ENCODE measurements at regions not wholly inside any gene's neighbourhood (a gene's known extent, or its start where the extent isn't known, plus 50 kb on each side); places are given as distances from the start of the nearest gene placed in this dataset.

DNA sequence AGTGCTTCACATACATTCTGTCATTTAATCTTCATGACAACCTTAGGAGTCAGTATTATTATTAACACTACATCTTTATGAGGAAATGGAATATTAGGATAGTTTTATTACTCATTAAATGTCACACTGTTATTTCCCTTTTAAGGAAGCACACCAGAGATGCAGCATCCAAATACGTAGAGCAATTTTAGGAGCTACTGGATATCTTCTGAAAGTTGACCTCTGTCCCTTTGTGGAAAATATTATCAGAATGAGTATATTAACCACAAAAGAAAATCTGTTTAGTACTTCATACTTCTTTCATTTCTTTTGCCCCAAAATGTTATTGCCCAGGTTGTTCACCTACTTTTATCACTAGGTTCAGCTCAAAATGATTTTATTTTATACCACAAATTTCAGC lies 72.9 kb upstream of the APCDD1 start:
- Histone ChIP-seq H3K9me3 (ENCODE audit: severe bottlenecking) (no peaks in the 10 kb centered on the region), H3K4me3 (ENCODE audit: severe bottlenecking) (no peak overlapping the region), H3K4me1 (ENCODE audit: insufficient read depth, poor library complexity, severe bottlenecking) (no peaks in the 10 kb centered on the region), H3K36me3 (ENCODE audit: low read depth) (no peaks in the 10 kb centered on the region), H3K27me3 (ENCODE audit: insufficient read depth, poor library complexity, severe bottlenecking) (no peaks in the 10 kb centered on the region), H3K27ac (ENCODE audit: poor library complexity, severe bottlenecking) (no peak overlapping the region)
- ATAC-seq (ENCODE audit: low read depth), result no peak
- no peak for DNase-seq (ENCODE audit: low spot score)
- no peak for TF ChIP-seq CTCF (IDR thresholded peaks at IDR 0.05; ENCODE audit: poor library complexity, severe bottlenecking)

DNA sequence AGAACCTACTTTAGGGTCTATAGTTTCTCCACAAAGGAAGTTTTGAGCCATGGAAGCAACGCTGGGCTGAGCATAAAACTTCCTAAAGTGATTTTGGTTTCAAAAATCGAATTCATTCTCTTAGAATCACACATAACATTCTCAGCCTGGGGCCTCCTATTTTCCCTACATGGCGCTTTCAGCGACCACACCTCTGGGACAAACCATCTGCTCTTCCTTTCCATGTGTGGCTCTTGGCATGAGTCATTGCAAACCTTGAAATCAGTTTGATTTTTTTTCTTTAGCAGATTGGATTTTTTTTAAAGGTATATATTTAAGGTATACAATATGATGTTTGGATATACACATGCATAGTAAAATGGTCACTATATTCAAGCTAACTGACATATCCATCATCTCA lies 72.5 kb upstream of the APCDD1 start:
- no peaks in the 10 kb centered on the region for H3K36me3 ChIP-seq (ENCODE audit: low read depth)
- ATAC-seq (ENCODE audit: low read depth) (no peak), DNase-seq (ENCODE audit: low spot score) (no peak)
- no peak overlapping the region for H3K27ac ChIP-seq (ENCODE audit: poor library complexity, severe bottlenecking)
- H3K27me3 ChIP-seq (ENCODE audit: insufficient read depth, poor library complexity, severe bottlenecking), result no peaks in the 10 kb centered on the region
- no peak overlapping the region for H3K4me3 ChIP-seq (ENCODE audit: severe bottlenecking)
- no peaks in the 10 kb centered on the region for H3K4me1 ChIP-seq (ENCODE audit: insufficient read depth, poor library complexity, severe bottlenecking)
- no peaks in the 10 kb centered on the region for H3K9me3 ChIP-seq (ENCODE audit: severe bottlenecking)
- TF ChIP-seq CTCF (IDR thresholded peaks at IDR 0.05; ENCODE audit: poor library complexity, severe bottlenecking), result no peak

DNA sequence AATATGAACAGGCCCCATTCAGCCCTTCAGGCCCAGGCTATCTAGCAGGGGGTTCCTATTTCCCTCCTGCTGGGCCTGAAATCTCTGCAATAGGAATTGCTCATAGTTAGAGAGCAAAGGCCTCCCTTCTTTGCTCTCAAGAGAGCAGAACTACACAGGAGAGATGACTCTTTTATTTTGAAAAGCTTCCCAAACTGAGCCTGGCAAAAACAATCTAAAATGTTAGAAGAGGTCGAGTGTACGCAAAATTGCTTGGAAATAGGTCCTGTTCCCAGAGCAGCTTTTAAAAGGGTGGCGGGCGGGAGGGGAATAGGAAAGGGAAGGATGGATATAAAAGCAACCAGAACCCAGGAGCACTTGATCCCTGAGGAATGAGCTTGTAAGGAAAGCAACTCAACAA lies 68.4 kb upstream of the APCDD1 start:
- H3K4me1 ChIP-seq (ENCODE audit: insufficient read depth, poor library complexity, severe bottlenecking), result no peaks in the 10 kb centered on the region
- H3K4me3 ChIP-seq (ENCODE audit: severe bottlenecking), result no peak overlapping the region
- H3K36me3 ChIP-seq (ENCODE audit: low read depth), result no peaks in the 10 kb centered on the region
- no peaks in the 10 kb centered on the region for H3K9me3 ChIP-seq (ENCODE audit: severe bottlenecking)
- no peak for TF ChIP-seq CTCF (IDR thresholded peaks at IDR 0.05; ENCODE audit: poor library complexity, severe bottlenecking)
- H3K27me3 ChIP-seq (ENCODE audit: insufficient read depth, poor library complexity, severe bottlenecking), result peaks cover under 1% of the 10 kb centered on the region
- no peak for DNase-seq (ENCODE audit: low spot score)
- no peak overlapping the region for H3K27ac ChIP-seq (ENCODE audit: poor library complexity, severe bottlenecking)
- no peak for ATAC-seq (ENCODE audit: low read depth)

GRCh38 chr18:10386956-10387355 lies 67.5 kb upstream of the APCDD1 start:
- Histone ChIP-seq H3K27ac (ENCODE audit: poor library complexity, severe bottlenecking) (no peak overlapping the region), H3K4me3 (ENCODE audit: severe bottlenecking) (no peak overlapping the region), H3K36me3 (ENCODE audit: low read depth) (no peaks in the 10 kb centered on the region), H3K27me3 (ENCODE audit: insufficient read depth, poor library complexity, severe bottlenecking) (peaks cover 3% of the 10 kb centered on the region), H3K9me3 (ENCODE audit: severe bottlenecking) (no peaks in the 10 kb centered on the region), H3K4me1 (ENCODE audit: insufficient read depth, poor library complexity, severe bottlenecking) (no peaks in the 10 kb centered on the region)
- DNase-seq (ENCODE audit: low spot score) (no peak), ATAC-seq (ENCODE audit: low read depth) (no peak)
- TF ChIP-seq CTCF (IDR thresholded peaks at IDR 0.05; ENCODE audit: poor library complexity, severe bottlenecking), result no peak

GRCh38 chr18:10387399-10387798 lies 67.0 kb upstream of the APCDD1 start:
- DNase-seq (ENCODE audit: low spot score) (no peak), ATAC-seq (ENCODE audit: low read depth) (no peak)
- TF ChIP-seq CTCF (IDR thresholded peaks at IDR 0.05; ENCODE audit: poor library complexity, severe bottlenecking), result no peak
- Histone ChIP-seq H3K9me3 (ENCODE audit: severe bottlenecking) (no peaks in the 10 kb centered on the region), H3K27ac (ENCODE audit: poor library complexity, severe bottlenecking) (no peak overlapping the region), H3K36me3 (ENCODE audit: low read depth) (no peaks in the 10 kb centered on the region), H3K4me3 (ENCODE audit: severe bottlenecking) (no peak overlapping the region), H3K27me3 (ENCODE audit: insufficient read depth, poor library complexity, severe bottlenecking) (peaks cover 3% of the 10 kb centered on the region), H3K4me1 (ENCODE audit: insufficient read depth, poor library complexity, severe bottlenecking) (no peaks in the 10 kb centered on the region)

All from RWPE2 (cell line).